Mammary epithelial cell (primary cell): ENCODE measurements at regions not wholly inside any gene's neighbourhood (a gene's known extent, or its start where the extent isn't known, plus 50 kb on each side); places are given as distances from the start of the nearest gene placed in this dataset.

Experiments used
- CTCF ChIP-seq, 2 donors: IDR thresholded peaks in 1 of 2; conservative IDR thresholded peaks in 1 of 2; 2 replicates each; pipeline ENCODE4 v1.5.1; 2011 to 2012; ENCODE audit warnings: inconsistent platforms in 2 of 2, low read length in 2 of 2, mild to moderate bottlenecking in 2 of 2, control low read depth in 1 of 2, low read depth in 1 of 2; ENCODE audit not compliant: insufficient read depth in 1 of 2; ENCODE audit errors: extremely low read depth in 1 of 2
- EZH2 ChIP-seq: IDR thresholded peaks from 2 replicates; pipeline ENCODE4 v1.6.1; 2012; ENCODE audit warnings: low read length, inconsistent platforms, borderline replicate concordance

GRCh38 chr13:80550971-80551441 is 210.1 kb upstream of the SPRY2 start:
- no peak for TF ChIP-seq CTCF (conservative IDR thresholded peaks at IDR 0.05 in 1 of 2, IDR thresholded peaks at IDR 0.05 in 1 of 2; ENCODE audit: extremely low read depth in 1 of 2, insufficient read depth in 1 of 2, low read depth in 1 of 2, low read length in 2 of 2)
- no peak for TF ChIP-seq EZH2
